ENCODE measurements at regions not wholly inside any gene's neighbourhood (a gene's known extent, or its start where the extent isn't known, plus 50 kb on each side); places are given as distances from the start of the nearest gene placed in this dataset.

- TF ChIP-seq EZH2 (IDR thresholded peaks at IDR 0.05; ENCODE audit: borderline replicate concordance) (no peak), CTCF (IDR thresholded peaks at IDR 0.05; ENCODE audit: poor library complexity) (no peak), EZH2phosphoT487 (IDR thresholded peaks at IDR 0.05; ENCODE audit: low read depth, severe bottlenecking, unreplicated experiment) (no peak)
- Histone ChIP-seq H2AFZ (no peak overlapping the region), H3K9me3 (ENCODE audit: low read depth) (no peaks in the 10 kb centered on the region), H3K27me3 (no peaks in the 10 kb centered on the region), H4K20me1 (ENCODE audit: insufficient read depth, poor library complexity, severe bottlenecking) (no peaks in the 10 kb centered on the region), H3K36me3 (replicated peaks; ENCODE audit: insufficient read depth, low read depth) (no peaks in the 10 kb centered on the region), H3K79me2 (no peaks in the 10 kb centered on the region), H3K4me3 (no peak overlapping the region), H3K27ac (no peak overlapping the region), H3K4me2 (no peak overlapping the region), H3K4me1 (ENCODE audit: insufficient read depth) (no peaks in the 10 kb centered on the region), H3K9me2 (replicated peaks; ENCODE audit: insufficient read depth) (no peaks in the 10 kb centered on the region)
- DNase-seq (ENCODE audit: low spot score) = no peak
- 100% methylated on average over 2 of the region's 2 CpGs for WGBS (ENCODE audit: low lambda C conversion rate, missing lambda C conversion rate)
Observed at GRCh38 chr11:95661162-95661561, 128.4 kb downstream of the FAM76B start.

- no peak overlapping the region for H3K27ac ChIP-seq
- H2AFZ ChIP-seq = no peak overlapping the region
Observed at GRCh38 chr11:95660038-95660437, 129.5 kb downstream of the FAM76B start.

GRCh38 chr11:95659088-95659487 is 130.5 kb downstream of the FAM76B start:
- Histone ChIP-seq H2AFZ (no peak overlapping the region), H3K9me3 (ENCODE audit: low read depth) (no peaks in the 10 kb centered on the region), H3K4me1 (ENCODE audit: insufficient read depth) (no peaks in the 10 kb centered on the region), H3K4me2 (no peak overlapping the region), H3K9me2 (replicated peaks; ENCODE audit: insufficient read depth) (no peaks in the 10 kb centered on the region), H4K20me1 (ENCODE audit: insufficient read depth, poor library complexity, severe bottlenecking) (no peaks in the 10 kb centered on the region), H3K36me3 (replicated peaks; ENCODE audit: insufficient read depth, low read depth) (no peaks in the 10 kb centered on the region), H3K27me3 (no peaks in the 10 kb centered on the region), H3K4me3 (no peak overlapping the region), H3K79me2 (no peaks in the 10 kb centered on the region), H3K27ac (no peak overlapping the region)
- WGBS (ENCODE audit: low lambda C conversion rate, missing lambda C conversion rate) = 75% methylated on average over 1 of the region's 1 CpG
- no peak for DNase-seq (ENCODE audit: low spot score)
- TF ChIP-seq EZH2phosphoT487 (IDR thresholded peaks at IDR 0.05; ENCODE audit: low read depth, severe bottlenecking, unreplicated experiment) (no peak), CTCF (IDR thresholded peaks at IDR 0.05; ENCODE audit: poor library complexity) (no peak), EZH2 (IDR thresholded peaks at IDR 0.05; ENCODE audit: borderline replicate concordance) (no peak)

More at GRCh38 chr11:95660038-95660437, 129.5 kb downstream of the FAM76B start:
- Histone ChIP-seq H3K4me1 (ENCODE audit: insufficient read depth) (no peaks in the 10 kb centered on the region), H3K4me3 (no peak overlapping the region), H3K9me2 (replicated peaks; ENCODE audit: insufficient read depth) (no peaks in the 10 kb centered on the region), H3K79me2 (no peaks in the 10 kb centered on the region), H3K27me3 (no peaks in the 10 kb centered on the region), H4K20me1 (ENCODE audit: insufficient read depth, poor library complexity, severe bottlenecking) (no peaks in the 10 kb centered on the region), H3K36me3 (replicated peaks; ENCODE audit: insufficient read depth, low read depth) (no peaks in the 10 kb centered on the region), H3K4me2 (no peak overlapping the region), H3K9me3 (ENCODE audit: low read depth) (no peaks in the 10 kb centered on the region)
- no peak for DNase-seq (ENCODE audit: low spot score)
- TF ChIP-seq EZH2phosphoT487 (IDR thresholded peaks at IDR 0.05; ENCODE audit: low read depth, severe bottlenecking, unreplicated experiment) (no peak), CTCF (IDR thresholded peaks at IDR 0.05; ENCODE audit: poor library complexity) (no peak), EZH2 (IDR thresholded peaks at IDR 0.05; ENCODE audit: borderline replicate concordance) (no peak)

- Histone ChIP-seq H3K9me3 (ENCODE audit: low read depth) (no peaks in the 10 kb centered on the region), H2AFZ (no peak overlapping the region), H3K79me2 (no peaks in the 10 kb centered on the region), H3K4me2 (no peak overlapping the region), H4K20me1 (ENCODE audit: insufficient read depth, poor library complexity, severe bottlenecking) (no peaks in the 10 kb centered on the region), H3K4me3 (no peak overlapping the region), H3K27me3 (no peaks in the 10 kb centered on the region), H3K27ac (no peak overlapping the region), H3K4me1 (ENCODE audit: insufficient read depth) (no peaks in the 10 kb centered on the region), H3K9me2 (replicated peaks; ENCODE audit: insufficient read depth) (no peaks in the 10 kb centered on the region), H3K36me3 (replicated peaks; ENCODE audit: insufficient read depth, low read depth) (no peaks in the 10 kb centered on the region)
- 71% methylated on average over 1 of the region's 1 CpG for WGBS (ENCODE audit: low lambda C conversion rate, missing lambda C conversion rate)
- no peak for DNase-seq (ENCODE audit: low spot score)
- TF ChIP-seq EZH2 (IDR thresholded peaks at IDR 0.05; ENCODE audit: borderline replicate concordance) (no peak), EZH2phosphoT487 (IDR thresholded peaks at IDR 0.05; ENCODE audit: low read depth, severe bottlenecking, unreplicated experiment) (no peak), CTCF (IDR thresholded peaks at IDR 0.05; ENCODE audit: poor library complexity) (no peak)
Observed at GRCh38 chr11:95655536-95655935, 134.0 kb downstream of the FAM76B start.
